ENCODE measurements at regions not wholly inside any gene's neighbourhood (a gene's known extent, or its start where the extent isn't known, plus 50 kb on each side); places are given as distances from the start of the nearest gene placed in this dataset.

GRCh38 chr1:55333461-55333860 is 118.3 kb upstream of the USP24 start:
- DNase-seq = no peak

GRCh38 chr1:55331351-55331750 is 116.2 kb upstream of the USP24 start:
- no peak for DNase-seq

GRCh38 chr1:55329808-55330432 is 114.8 kb upstream of the USP24 start:
- DNase-seq = no peak

- DNase-seq = no peak
Measured at GRCh38 chr1:55329091-55329490, 113.9 kb upstream of the USP24 start.

- DNase-seq = no peak
Measured at GRCh38 chr1:55326496-55327243, 111.5 kb upstream of the USP24 start.

- DNase-seq = no peak
Measured at GRCh38 chr1:55323760-55324159, 108.6 kb upstream of the USP24 start.

- no peak for DNase-seq
Measured at GRCh38 chr1:55322842-55323241, 107.7 kb upstream of the USP24 start.

- DNase-seq = no peak
Measured at GRCh38 chr1:55321942-55322341, 106.8 kb upstream of the USP24 start.

GRCh38 chr1:55320891-55321290 is 105.7 kb upstream of the USP24 start:
- no peak for DNase-seq

- DNase-seq = no peak
Measured at GRCh38 chr1:55318116-55318817, 103.1 kb upstream of the USP24 start.

GRCh38 chr1:55317673-55318072 is 102.5 kb upstream of the USP24 start:
- no peak for DNase-seq

- no peak for DNase-seq
Measured at GRCh38 chr1:55316947-55317662, 101.9 kb upstream of the USP24 start.

- DNase-seq = no peak
Measured at GRCh38 chr1:55316502-55316901, 101.3 kb upstream of the USP24 start.

- DNase-seq = no peak
Measured at GRCh38 chr1:55315552-55315951, 100.4 kb upstream of the USP24 start.

- DNase-seq = no peak
Measured at GRCh38 chr1:55314740-55315139, 99.6 kb upstream of the USP24 start.

- DNase-seq = no peak
Measured at GRCh38 chr1:55313903-55314302, 98.7 kb upstream of the USP24 start.

GRCh38 chr1:55311979-55312378 is 96.8 kb upstream of the USP24 start:
- no peak for DNase-seq

GRCh38 chr1:55311057-55311641 is 96.0 kb upstream of the USP24 start:
- DNase-seq = no peak

- DNase-seq = peak in 1 of 2 donors; percentile 2
Measured at GRCh38 chr1:55310505-55310971, 95.4 kb upstream of the USP24 start.

GRCh38 chr1:55309786-55310504 is 94.8 kb upstream of the USP24 start:
- DNase-seq = no peak

- no peak for DNase-seq
Measured at GRCh38 chr1:55309053-55309452, 93.9 kb upstream of the USP24 start.

GRCh38 chr1:55305735-55306134 is 90.6 kb upstream of the USP24 start:
- DNase-seq = no peak

All from bone marrow (tissue), 2 donors.